IPS-NIHi11 (cell line): ENCODE measurements at regions not wholly inside any gene's neighbourhood (a gene's known extent, or its start where the extent isn't known, plus 50 kb on each side); places are given as distances from the start of the nearest gene placed in this dataset.
"Not testable (repeated sequence)": the region's sequence is repeated elsewhere in the genome, so short reads cannot be mapped to it uniquely, and the experiment has no call there.

Source experiments
- DNase-seq: peaks from one replicate; pipeline ENCODE4 v3.0.0; 2012; ENCODE audit warnings: mixed read lengths, low spot score

DNA sequence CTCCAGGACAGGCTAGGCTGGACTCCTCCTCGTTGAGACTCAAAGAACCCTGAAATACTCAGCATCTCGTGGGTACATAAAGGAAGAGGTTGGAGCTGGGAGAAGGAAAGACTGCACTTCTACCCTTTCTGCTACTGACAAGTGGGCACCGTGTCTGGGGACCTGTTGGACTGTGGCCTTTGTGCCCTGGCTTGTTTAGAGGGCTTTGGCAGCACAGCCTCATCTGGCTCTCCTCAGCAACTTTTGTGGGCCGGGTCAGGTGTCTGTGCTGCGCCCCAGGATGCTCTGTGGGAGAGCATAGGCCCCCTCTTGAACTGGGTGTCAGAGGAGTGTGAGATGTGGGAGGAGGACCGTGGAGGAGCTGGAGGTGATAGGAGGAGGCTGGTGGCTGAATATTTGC, 142.4 kb downstream of the FCRL5 start:
- DNase-seq, result no peak

DNA sequence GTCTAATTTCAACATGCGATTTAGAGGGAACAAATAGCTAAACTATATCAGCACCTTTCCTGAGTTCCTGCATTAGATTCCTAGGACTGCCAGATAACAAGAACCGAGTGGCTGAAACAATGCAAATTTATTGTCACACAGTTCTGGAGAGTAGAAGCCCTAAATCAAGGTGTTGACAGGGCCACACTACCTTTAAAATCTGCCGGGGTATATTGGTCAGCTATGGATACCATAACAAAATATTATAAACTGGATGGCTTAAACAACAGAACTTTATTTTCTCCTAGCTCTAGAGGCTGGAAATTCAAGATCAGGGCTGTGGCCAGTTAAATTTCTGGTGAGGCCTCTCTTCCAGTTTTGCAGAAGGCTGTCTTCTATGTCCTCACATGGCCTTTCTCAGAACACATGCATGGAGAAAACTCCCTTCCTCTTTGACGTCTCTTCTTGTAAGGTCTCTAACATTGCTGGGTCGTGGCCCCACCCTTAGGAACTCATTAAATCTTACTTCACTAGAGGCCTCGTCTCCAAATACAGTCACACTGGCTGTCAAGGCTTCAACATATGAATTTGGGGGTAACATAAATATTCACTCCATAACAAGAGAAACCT, 144.3 kb downstream of the FCRL5 start:
- no peak for DNase-seq

DNA sequence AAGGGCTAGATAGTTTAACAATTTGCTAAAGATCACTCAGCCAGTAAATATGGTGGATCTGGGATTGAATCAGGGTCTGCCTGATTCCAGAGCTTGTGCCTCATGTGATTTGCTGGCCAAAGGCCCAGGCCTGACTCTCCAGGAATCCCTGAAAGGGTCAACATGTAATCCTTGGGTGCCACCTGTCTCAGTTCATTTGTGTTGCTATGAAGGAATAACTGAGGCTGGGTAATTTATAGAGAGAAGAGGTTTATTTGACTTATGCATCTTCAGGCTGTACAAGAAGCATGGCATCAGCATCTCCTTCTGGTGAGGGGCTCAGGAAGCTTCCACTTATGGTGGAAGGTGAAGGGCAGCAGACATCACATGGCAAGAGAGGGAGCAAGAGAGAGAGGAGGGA, 144.9 kb downstream of the FCRL5 start:
- no peak for DNase-seq

DNA sequence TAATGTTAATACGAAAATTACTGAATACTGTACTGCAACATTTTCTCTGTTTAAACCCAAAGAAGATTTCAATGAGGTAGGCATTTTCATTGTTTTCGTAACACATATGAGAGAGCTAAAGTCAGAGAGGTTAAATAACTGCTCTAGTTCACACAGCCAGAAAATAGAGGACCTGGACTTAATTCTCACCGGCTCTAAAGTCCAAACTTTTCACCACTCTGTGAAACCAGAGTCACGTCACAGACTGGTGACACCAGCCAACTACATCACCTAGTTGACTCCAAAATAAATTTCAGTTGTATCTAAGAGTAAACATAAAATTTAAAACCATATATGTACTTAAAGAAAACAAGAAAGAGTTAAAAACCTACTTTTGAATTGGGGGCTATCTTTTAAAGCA, 146.7 kb downstream of the FCRL5 start:
- DNase-seq, result no peak

DNA sequence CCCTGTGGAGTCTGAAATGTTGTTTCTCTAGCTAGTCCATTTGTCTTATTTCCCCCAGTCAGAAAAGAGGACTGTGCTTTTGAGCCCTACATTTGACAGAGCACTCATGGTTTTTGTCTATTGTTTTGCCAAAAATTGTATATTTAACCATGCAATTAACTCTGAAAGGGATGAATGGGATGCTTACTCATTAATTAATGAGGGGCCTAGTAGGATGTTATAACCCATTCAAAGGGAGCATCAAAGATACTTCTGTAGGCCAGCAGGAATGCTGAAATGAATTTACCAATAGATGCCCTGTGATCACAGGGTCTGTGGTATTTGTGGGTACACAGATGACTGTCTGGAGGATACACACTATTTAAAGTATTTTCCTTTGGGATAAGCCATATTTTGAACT, 147.7 kb downstream of the FCRL5 start:
- DNase-seq, result no peak

DNA sequence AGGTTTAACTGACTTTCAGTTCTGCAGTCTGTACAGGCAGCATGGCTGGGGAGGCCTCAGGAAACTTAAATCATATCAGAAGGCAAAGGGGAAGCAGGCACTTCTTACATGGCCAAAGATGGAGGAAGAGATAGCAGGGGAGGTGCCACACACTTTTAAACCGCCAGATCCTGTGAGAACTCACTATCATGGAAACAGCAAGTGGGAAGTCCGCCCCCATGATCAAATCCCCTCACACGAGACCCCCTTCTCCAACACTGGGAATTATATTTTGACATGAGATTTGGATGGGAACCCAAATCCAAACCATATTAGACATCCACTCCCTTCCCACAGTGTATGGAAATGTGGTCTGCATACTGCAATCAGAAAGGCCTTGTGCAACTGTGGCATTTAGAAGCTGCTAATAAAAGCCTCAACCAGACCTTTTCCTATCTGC, 148.2 kb downstream of the FCRL5 start:
- no peak for DNase-seq

DNA sequence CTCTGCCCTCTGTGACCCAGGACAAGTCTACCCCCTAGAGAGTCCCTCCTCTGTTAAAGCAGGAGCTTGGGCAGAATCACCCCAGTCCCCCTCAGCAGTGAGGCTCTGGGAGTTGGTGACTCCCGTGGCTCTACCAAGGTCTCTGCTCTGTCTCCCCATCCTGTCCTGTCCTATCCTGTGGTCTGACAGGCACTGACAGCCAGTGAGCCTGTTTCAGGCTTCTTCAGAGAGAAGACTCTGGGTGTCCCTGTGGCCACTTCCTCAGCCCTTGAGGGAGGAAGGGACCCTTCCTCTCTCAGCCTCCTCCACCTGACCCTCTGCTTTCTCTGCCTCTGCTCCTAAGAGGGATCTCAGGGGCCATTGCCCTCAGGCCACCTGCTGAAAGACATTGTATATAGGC, 148.7 kb downstream of the FCRL5 start:
- no peak for DNase-seq

DNA sequence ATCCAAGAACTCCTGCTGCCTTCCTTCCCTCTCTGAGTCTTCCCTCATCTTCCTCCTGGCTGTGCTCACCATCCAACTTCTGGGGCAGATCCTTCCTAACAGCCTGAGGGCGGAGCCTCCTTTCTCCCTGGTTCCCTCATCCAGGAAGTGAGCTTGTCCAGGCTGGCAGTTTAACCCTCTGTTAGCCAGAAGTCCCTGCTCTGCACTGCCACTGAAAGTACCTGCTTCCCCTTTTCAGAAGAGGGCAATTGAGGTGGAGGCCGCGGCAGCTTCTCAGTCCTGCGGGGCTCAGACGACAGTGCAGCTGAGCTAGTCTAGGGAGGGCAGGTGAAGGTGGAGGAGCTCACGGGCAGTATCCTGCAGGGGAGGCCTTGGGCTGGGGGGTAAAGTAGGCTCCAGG, 149.1 kb downstream of the FCRL5 start:
- DNase-seq, result peak; percentile 67

DNA sequence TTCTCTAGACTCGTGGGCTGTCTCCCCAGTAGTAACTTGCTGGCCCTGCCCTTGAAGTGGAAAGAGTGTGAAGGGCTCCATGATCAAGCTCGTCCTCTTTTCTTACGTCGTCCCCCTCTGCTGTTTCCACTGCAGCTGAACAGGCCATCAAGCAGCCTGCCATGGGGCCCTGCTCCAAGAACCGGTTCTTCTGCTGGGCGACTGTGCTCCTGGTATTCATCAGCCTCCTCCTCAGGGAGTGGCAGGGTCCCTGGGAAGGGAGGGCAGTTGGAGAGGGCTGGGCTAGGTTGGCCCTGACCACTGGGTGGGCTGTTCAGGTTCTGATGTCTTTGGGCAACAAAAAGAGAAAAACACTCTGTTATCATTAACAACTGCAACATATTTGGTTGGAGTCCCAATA, 151.5 kb downstream of the FCRL5 start:
- DNase-seq, result no peak

DNA sequence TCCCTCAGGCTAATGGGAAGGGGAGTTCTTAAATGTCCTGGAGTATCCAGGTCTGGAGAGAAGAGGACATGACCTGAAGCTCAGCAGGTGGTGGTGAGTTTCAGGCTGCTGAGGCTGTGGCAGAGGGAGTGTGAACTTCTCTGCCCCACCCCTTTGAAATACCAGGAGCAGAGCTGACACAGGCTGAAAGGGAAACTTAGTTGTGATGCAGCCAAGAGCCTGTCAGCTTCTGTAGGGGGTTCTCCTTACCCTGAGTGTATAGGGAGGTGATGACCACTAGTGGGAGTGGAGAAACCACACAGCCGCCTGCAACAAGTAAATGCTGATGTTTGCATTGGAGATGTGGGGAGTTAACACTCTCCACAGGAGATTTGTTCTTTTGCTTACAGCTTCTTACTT, 152.3 kb downstream of the FCRL5 start:
- no peak for DNase-seq

DNA sequence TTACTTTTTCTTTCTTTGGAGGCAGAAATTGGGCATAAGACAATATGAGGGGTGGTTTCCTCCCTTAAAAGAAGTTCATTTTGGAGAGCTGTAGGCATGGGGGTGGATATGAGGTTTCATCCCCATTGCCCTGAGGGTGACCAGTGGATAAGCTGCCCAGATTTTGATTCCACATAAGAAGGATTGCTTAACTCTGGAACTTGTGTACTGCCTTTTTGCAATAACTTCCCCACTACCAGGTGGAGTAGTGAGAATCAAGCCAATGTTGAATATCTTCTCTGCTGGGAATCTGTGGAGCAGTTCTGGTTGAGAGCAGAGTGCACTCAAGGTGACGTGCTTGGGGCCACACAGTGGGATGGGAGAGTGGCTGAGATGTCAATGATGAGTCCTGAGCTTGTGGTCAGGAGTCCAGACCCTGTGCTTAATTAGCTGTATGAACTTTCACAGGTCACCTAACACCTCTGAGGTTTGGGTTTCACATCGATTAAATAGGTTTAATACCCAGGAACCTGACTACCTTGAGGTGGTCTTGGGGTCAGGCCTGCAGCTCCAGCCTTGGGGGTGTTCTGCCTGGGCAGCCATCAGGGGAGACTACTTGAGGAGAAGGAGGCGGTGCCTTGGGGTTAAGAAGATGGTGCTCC, 152.9 kb downstream of the FCRL5 start:
- DNase-seq, result no peak

DNA sequence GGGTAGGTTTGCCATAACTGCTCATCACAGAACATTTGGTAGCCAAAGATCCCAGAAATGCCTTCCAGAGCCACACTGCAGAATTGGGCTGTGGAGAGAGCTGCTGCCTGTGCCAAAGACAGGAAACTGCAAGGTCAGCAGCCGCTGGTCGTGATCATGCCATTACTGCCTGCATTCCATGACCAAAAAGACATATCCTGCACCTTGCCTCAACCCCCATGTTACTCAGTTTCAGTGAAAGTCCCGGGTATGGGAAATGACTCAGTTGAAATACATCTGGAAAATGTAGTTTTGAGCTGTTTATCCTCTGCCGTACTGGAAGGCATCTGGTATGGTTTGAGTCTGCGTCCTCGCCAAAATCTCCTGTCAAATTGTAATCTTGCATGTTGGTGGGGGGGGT, 161.7 kb downstream of the FCRL5 start:
- no peak for DNase-seq

DNA sequence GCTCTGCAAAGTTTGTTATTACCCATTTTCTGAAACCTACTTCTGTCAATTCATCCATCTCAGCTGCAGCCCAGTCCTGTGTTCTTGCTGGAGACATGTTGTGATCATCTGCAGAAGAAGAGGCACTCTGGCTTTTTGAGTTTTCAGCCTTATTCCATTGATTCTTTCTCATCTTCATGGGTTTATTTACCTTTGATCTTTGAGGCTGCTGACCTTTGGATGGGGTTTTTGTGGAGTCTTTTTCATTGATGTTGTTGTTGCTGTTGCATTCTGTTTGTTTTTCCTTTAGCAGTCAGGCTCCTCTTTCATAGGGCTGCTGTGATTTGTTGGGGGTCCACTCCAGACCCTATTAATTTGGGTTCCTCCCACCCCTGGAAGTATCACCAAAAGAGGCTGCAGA, 164.3 kb downstream of the FCRL5 start:
- no peak for DNase-seq

DNA sequence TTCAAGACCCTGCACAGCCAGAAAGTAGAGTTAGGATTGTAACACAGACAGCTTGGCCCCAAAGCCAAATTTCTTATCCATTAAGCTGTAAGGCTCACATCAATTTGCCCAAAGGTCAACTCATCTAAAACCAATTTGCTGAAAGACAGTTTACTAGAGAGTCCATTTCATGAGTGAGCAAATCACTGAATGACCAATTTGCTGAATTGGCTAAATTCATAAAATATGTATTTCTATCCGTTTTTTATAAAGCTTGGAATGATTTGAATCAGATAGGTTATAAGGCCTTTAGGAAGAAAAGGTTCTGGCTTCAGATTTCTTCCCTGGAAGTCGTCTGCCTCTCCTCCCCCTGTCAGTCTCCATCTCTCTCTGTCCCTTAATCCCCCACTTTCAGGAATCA, 168.1 kb downstream of the FCRL5 start:
- DNase-seq, result no peak

DNA sequence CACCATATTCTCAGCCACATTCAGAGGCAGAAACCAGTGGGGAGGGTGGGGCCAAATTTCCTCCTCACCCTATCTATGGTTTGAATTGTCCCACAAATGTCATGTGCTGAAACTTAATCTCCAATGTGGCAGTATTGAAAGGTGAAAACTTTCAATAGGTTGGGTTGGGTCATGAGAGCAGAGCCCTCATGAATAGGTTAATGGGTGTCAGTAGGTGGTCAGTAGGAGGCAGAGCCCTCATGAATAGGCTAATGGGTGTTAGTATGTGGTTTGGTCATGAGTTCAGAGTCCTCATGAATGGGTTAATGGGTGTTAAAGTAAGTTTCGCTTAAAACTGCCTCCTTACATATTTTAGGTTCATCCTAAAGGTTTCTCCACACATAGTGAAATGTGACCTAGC, 170.0 kb downstream of the FCRL5 start:
- no peak for DNase-seq

DNA sequence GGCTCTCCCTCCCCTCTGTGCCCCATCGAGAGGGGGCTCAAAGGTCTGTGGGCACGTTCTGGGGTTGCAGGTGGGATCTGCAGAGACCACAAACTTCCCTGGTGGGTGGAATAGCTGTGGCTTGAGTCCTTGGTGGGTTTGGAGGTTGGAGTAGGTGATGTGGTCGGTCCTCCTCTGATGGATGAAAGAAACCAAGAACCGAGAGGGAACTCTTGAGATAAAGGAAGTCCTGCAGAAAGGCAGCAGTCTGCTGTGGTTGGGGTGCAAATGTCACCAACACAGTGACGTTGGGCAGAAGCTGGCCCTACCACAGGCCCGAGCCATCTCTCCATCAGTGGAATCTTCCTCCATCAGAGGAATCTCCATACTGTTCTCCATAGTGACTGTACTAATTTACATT, 171.8 kb downstream of the FCRL5 start:
- no peak for DNase-seq

DNA sequence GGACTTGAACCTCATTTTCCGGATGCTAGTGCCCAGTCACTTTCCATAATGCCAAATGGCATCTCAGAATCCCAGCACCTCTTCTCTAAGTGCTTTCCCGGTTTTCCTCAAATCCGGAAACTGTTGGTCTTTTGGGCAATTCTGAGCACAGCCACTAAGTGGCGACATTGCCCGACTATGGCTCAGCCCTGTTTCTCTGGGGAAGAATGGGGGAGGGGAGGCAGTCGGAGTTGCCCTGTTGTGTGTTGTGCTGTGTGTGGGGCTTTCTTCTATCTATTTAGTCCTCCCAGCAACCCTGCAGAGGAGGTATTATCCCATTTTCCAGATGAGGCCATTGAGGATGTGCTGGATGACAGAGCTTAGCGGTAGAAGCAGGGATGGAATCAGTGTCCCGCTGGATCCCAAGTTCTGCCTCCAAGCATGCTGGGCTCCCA, 175.0 kb downstream of the FCRL5 start:
- peak; percentile 38 for DNase-seq

DNA sequence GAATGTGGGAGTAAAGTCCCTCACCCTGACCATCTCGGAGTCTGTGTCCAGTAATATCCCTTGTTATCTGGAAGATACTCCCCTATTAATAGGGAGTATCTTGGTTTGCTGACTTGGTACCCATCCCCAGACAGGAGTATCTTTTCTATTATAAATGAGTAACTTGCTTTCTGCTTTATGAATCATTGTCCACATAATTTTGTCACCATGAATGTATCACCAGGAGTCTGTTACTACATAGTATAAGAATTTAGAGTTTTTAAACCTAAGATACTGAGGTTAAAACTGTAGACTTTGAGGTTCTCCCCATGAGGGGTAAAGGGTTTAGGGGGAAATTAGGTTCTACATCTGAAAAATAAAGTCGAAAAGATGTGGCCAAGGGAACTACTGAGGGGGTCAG, 175.6 kb downstream of the FCRL5 start:
- DNase-seq, result no peak

DNA sequence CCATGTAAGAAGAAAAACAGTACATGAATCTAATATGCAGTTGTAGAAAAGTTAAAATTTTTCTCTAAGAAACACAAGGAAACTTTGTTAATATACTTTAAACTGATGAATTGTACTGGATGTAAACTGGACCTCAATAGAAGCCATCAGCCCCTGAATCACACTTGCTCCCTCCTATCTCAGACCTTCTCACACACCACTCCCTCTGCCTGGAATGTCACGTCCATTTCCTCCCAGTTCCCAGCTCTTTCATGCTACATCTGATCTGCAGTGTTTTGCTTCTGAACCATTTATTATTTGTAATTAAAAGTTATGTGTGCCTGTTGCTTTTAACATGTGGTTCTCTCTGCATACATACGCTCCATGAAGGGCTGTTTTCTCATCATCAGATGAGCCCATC, 180.0 kb downstream of the FCRL5 start:
- not testable (repeated sequence) for DNase-seq

DNA sequence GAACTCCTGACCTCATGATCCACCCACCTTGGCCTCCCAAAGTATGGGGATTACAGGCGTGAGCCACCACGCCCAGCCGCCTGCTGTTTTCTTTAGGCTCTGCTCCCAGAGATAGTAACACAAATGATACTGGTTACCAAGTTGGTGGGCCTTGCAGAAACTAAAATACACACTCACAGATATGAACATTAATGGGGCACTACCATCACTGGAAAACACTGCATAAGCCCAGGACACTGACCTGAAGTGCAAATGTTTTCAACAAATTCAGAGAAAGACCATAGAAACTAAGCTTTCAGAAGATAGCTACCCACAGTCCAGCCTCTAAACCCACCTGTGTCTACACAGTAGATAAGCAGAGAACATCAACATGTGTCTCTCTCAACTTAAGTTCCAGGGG, 180.5 kb downstream of the FCRL5 start:
- no peak for DNase-seq

DNA sequence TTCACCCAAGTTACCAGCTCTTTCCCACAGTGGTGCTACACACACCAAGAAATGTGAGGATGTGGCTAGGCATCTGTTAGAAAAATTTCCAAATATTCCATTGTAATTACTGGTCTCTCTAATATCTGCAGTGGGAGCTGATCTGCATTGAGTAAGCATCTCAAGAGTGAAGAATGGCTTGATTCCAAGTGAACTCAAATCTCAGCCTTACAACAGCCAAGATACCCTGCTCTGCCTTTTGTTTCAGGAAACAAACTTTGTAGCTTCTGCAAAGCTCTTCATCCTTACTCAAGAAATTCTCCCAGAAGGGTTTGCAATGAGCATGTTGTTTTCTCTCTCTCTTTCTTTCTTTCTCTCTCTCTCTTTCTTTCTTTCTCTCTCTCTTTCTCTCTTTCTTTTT, 181.1 kb downstream of the FCRL5 start:
- DNase-seq, result no peak

DNA sequence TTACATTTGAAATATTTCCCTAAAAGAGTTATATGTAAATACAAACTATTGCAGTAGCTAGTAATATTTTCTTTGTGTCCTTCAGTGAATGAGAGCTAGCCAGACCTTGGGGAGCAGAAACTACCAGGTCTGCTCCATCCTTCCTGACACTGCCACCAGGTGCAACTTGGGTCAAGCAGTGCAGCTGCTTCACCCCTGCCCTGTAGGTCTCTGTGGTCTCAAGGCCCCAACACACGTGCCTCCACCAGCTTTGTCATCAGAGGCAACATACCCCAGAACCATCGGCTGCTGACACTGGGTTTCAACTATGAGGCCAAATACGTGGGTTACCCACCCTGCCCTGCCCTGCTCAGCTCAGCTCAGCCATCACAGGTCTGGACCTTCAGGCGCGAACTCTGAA, 181.6 kb downstream of the FCRL5 start:
- DNase-seq, result no peak

DNA sequence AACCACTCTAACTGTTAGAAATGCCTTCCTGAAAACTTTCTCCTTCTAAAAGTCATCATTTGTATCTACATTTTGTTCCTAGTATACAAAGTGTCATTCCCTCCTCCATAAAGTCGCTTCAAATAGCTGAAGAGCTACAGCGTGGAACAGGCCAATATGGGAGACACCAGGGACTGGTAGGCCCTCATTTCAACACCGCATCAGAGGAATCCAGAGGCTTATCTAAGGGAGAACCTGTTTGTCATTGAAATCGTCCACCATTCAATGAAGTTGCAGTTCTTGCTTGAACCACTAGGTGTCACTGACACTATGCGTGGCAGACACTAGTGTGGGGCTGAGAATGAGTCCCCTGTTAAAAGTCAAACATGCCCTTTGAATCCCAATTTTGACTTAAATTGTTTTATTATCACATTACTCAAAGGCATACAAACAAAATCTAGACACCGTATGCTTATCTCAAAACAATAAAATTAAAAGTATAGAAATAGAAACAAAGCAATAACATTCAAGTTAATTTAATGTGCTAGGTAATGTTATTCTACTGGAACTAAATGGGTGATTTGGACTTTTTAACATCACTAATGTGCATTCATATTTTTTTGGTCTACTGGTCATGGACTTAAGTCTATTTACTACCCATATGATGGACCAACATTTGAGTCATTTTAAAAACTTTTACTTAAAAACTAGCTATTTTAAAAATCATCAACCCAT, 182.3 kb downstream of the FCRL5 start:
- DNase-seq, result peak; percentile 62

DNA sequence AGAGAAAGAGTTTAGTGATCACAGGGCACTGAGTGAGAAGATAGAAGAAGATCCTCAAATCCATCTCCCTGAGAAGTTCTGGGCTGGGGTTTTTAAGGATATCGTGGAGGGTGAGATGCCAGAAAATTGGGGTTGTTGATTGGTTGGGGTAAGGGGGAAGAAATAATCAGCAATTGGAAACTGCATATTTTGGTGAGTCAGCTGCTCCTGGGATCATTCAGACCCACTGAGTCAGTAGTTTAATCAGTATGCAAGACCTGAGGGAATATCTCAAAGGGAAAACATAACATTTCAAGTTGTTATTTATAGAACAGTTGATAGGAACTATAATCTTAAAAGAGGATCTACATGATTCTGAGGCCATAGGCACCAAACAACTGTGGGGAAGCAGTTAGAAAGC, 183.4 kb downstream of the FCRL5 start:
- not testable (repeated sequence) for DNase-seq
